HG03139 (cell line): ENCODE measurements at regions not wholly inside any gene's neighbourhood (a gene's known extent, or its start where the extent isn't known, plus 50 kb on each side); places are given as distances from the start of the nearest gene placed in this dataset.
"Not testable (repeated sequence)": the region's sequence is repeated elsewhere in the genome, so short reads cannot be mapped to it uniquely, and the experiment has no call there.

ENCODE experiments used
- ATAC-seq: cut with Tn5 transposase; IDR thresholded peaks from one replicate; pipeline ENCODE4 v1.9.1; 2021; ENCODE audit not compliant: unreplicated experiment

DNA sequence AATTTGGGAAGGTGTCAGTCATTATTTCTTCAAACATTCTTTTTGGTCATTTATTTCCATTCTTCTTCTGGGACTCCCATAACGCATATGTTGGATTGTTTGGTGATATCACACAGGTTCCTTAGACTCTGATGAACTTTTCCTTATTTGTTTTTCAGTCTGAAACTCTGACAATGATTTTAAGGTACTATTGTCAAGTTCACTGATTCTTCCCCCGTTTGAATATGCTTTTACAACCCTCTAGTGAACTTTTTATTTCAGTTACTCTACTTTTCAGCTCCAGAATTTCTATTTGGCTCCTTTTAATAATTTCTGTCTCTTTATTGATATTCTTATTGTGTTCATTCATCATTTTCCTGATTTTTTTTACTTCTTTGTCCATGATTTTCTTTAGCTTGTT is 92.5 kb upstream of the RORB start:
- ATAC-seq = no peak

DNA sequence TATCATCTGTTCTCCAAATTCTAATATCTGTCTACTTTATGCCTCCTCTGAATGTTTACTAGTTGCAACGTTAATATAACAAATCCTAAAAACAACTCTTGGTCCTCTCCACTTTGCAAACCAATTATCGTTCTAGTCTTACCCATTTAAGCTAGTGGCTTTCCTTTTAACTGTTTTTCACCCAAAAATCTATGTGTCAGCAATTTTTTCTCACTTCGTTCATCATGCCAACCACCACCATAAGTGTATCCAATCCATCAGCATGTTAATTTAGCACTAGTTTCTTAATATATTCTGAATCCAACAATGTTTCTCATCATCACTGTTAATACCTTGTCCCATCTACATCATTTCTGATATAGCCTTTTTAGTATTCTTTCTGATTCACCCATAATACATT is 90.0 kb upstream of the RORB start:
- ATAC-seq = no peak

DNA sequence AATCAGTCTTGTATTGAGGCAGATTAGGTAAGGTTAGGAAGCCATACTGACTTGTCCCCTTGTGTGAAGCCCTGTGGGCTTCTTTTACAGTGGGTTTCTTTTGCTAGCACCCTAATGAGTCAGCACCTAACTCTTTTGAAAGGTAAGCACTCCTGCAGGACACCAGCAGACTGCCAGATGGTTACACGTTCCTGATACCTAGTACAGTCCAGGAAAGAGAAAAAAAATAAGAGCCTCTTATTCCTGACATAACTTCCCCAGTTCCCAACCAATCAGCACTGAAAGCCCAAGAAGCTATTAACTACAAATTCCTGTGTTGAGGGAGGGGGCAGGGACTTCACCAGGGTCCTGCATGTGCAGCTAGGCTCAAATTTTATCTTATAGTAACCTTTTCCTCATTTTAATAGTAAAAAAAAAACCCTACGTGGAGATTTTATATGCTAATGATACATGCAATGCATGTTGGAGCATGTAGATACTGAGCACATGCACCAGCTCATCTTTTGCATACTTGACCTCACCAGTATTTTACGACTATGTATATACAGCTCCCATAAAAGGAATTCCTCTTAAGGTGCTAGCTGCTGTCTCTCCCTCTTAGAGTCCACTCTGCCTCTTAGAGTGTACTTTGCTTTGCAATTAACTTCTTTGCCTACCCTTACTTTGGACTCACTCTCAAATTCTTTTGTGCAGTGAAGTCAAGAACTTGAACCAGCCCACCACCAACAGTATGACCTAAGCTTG is 84.7 kb upstream of the RORB start:
- no peak for ATAC-seq

DNA sequence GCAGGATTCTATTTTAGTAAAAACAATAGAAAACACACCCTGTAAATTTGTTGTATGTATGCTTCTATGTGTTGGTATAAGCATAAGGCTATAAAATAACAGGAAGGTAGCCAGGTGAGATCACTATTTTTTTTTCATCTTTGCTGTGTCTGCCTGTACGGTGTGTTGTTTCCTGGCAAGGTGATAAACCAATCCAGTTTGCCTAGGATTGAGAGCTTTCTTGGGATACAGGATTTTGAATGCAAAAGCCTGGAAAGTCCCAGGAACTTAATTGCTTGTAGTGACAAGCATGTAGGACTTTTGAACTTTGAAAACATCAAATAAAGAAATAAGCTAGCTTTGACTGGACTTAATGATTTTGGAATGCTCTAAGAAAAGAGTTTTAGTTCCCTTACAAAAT is 83.3 kb upstream of the RORB start:
- no peak for ATAC-seq

DNA sequence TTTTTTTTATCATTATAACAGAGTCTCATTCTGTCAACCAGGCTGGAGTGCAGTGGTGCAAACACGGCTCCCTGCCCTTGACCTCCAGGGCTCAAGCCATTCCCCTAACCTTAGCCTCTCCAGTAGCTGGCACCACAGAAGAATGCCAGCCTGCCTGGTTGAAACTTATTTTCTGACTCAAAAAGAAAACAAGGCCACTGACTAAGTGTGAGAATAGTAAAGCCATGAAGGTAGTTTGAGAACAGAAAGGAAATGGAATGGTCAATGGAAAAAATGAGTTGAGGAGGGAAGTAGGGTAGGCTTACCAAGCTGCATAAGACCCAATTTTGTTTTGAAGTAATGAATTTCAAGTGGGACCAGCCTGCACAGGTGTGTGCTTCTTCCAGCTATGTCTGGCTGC is 82.8 kb upstream of the RORB start:
- ATAC-seq = no peak

DNA sequence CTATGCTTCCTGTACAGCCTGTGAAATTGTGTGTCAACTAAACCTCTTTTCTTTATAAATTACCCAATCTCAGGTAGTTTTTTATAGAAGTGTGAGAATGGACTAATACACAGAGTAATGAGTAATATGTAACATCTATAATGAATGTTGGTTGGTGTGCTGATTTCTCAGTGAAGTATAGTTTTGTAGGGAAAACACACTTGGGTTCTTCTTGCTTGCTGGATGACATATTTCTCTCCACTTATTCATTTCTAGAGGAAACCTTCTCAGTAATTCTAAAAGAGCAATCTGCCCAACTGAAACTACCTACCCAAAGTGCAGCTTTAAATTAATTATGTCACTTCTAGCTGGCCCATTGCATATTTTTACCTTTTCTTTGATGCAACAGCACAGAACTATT is 81.1 kb upstream of the RORB start:
- no peak for ATAC-seq

DNA sequence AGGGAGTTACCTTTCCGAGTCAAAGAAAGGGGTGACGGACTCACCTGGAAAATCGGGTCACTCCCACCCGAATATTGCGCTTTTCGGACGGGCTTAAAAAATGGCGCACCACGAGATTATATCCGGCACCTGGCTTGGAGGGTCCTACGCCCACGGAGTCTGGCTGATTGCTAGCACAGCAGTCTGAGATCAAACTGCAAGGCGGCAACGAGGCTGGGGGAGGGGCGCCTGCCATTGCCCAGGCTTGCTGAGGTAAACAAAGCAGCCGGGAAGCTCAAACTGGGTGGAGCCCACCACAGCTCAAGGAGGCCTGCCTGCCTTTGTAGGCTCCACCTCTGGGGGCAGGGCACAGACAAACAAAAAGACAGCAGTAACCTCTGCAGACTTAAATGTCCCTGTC is 72.6 kb upstream of the RORB start:
- not testable (repeated sequence) for ATAC-seq

DNA sequence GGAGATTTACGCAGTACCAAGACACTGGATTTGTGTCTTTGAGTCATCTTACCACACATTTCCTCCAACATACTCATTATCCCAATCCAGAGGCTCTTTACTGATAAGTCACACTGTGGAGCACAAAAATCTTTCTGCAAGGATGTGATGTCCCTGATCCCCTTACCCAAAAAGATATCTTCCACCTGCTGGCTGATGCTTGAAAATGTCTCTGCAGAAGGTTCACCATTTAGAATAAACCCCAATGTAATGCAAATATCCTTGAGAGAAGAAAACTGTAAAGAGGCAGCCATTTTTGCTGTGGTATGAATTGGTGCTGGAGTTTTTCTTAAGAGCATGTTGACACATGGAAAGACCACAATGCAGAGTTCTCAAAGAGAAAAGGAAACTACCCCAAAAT is 65.7 kb upstream of the RORB start:
- no peak for ATAC-seq

DNA sequence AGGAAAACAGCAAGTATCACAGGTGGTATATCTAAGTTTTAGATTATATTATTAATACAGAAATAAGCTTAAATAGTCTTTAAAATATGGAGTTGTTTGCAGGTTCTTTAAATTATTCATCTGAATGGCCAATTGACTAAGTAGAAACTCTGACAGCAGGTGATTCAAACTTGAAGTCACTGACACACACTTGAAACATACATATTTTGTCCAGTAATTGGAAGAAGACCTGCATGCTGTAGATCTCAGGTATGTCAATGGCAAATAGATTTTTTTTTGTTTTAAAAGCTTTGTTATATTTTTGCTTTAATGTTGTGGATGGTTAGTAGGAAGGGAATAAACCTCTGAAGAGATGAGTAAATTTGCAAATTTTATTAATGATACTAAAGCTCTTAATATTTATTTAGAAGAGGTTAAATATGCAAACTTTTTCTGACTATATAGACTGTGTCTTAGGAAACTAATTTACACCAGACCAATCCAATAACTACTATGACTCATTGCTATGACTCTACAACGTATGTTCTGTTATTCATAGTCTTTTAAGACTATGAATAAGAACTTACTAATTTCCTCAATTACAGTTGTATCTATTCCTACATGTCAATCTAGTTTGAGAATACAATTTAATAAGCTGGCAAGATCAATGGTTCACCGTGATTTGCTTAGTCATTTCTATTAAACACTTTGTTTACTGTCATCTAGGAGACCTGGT is 53.9 kb upstream of the RORB start:
- ATAC-seq = no peak

DNA sequence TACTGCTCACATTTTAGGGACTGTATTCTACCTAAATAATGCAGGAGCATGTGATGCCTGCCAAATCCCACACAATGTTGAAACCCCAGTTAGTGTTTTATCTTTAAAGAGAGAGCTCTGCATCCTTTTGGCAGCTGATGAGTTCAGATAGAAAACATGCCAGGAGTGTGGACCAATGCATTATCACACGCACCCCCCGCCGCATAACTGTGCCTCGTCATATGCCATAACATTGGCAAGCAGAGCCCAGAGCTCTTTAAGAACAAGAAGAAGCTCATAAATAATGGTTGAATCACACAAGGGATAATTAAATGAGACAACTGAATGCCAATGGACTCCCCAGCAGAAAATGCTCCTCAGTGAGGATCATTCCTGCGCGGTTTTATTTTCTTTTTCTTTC is 52.8 kb upstream of the RORB start:
- ATAC-seq = no peak
